Activated naive CD4-positive, alpha-beta T cell treated with anti-CD3 and anti-CD28 coated beads, Interleukin-2, amount 50 U/mL, for 16 hours (primary cell): ENCODE measurements at regions not wholly inside any gene's neighbourhood (a gene's known extent, or its start where the extent isn't known, plus 50 kb on each side); places are given as distances from the start of the nearest gene placed in this dataset.

Experiments used
- DNase-seq: peaks from one replicate; pipeline ENCODE4 v3.0.0-alpha.2; 2020

DNA sequence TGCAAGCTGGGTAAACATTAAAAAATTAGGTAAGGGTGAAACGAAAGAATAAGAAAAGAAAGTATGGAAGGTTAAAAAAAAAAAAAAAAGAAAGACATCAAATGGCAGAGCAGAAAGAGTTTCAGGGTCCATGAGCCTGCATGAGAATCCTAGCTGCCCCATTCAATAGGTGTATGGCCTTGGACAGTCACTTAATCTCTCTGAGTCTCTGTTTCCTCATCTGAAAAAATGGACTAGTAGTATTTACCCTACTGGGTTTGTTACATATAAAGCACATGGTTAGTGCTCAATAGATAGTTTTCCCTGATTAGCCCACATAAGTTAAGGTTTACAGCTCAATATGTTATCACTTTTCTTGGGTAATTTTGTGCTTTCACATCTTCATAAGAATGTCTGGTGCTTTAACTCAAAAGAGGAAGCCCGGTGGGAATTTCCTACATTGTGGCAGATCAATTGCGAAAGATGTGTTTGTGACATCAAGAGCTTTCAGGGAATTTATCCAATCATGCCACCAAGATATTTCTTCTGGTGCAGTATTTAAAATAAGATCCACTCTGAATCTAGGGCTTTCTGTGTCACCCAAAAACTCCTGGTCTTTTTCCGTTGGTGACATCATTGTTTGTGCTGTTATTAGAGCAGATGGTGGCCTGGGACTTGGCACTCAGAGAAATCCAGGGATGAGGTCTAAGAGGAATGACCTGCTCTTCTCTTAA lies 57.2 kb upstream of the UBE2E1 start:
- DNase-seq = no peak

- no peak for DNase-seq
Measured at GRCh38 chr3:23749609-23750008, 56.1 kb upstream of the UBE2E1 start.

- no peak for DNase-seq
Measured at GRCh38 chr3:23750573-23751210, 55.1 kb upstream of the UBE2E1 start.

- no peak for DNase-seq
Measured at GRCh38 chr3:23751212-23751723, 54.5 kb upstream of the UBE2E1 start.

- DNase-seq = no peak
Measured at GRCh38 chr3:23752126-23752525, 53.6 kb upstream of the UBE2E1 start.

DNA sequence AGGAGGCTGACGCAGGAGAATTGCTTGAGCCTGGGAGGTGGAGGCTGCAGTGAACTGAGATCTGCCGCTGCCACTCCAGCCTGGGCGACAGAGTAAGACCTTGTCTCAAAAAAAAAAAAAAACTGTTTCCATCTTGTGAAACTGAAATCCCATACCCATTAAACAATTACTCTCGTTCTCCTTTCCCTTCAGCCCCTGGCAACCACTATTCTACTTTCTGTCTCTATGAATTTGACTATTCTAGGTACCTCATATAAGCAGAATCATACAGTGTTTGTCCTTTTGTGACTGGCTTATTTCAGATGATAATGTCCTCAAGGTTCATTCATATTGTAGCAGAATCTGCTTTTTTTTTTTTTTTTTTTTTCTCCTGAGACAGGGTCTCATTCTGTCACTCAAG lies 51.5 kb upstream of the UBE2E1 start:
- DNase-seq = no peak
